HCT116 (cell line): ENCODE measurements at regions not wholly inside any gene's neighbourhood (a gene's known extent, or its start where the extent isn't known, plus 50 kb on each side); places are given as distances from the start of the nearest gene placed in this dataset.

Experiments used
- ATAC-seq: fragments of 200-7000 bp; cut with Tn5 transposase; 2 replicates; pipeline ENCODE4 v1.9.1; 2020; ENCODE audit warnings: mild to moderate bottlenecking, moderate library complexity
- BruUV-seq: library from RNA; stranded (reverse); fragments of 400-500 nt; replicated peaks from 2 replicates; lab custom pipeline; 2021; lab: Mats Ljungman, UMichigan
- CTCF ChIA-PET: fragments of 300-600 bp; sonication (Branson Sonifier 250); formaldehyde crosslinking; loops from one replicate; lab custom pipeline; 2021; ENCODE audit warnings: antibody characterized with exemption; lab: Charles Lee
- POLR2A ChIA-PET: fragments of 300-600, 350-600 bp; sonication (Branson Sonifier 250); formaldehyde crosslinking; loops from one replicate; lab custom pipeline; 2021; ENCODE audit warnings: antibody characterized with exemption; lab: Charles Lee
- RAD21 ChIA-PET, 2 experiments: fragments of 300-600 bp; sonication (Branson Sonifier 250); formaldehyde crosslinking; loops; one replicate each; lab custom pipeline; 2023; ENCODE audit warnings: low total read pairs in 2 of 2; ENCODE audit not compliant: uncharacterized antibody in 2 of 2, unreplicated experiment in 2 of 2, low non-redundant PET in 1 of 2; lab: Charles Lee
- DNase-seq: peaks from one replicate; pipeline ENCODE4 v3.0.0-alpha.2; 2010; ENCODE audit warnings: low read depth, low spot score
- H2AFZ ChIP-seq: fragments of 200-600 bp; shearing (Covaris generic), sonication (generic); 2 replicates; pipeline ENCODE4 v1.6.1; 2017; ENCODE audit warnings: low read depth, mixed run types, mixed read lengths, antibody characterized with exemption, low read length; ENCODE audit not compliant: poor library complexity, severe bottlenecking
- H3K27ac ChIP-seq: 2 replicates; pipeline ENCODE4 v1.5.1; 2012; ENCODE audit warnings: low read depth, low read length
- H3K27me3 ChIP-seq: fragments of 200-600 bp; sonication (generic); 2 replicates; pipeline ENCODE4 v1.6.1; 2016; ENCODE audit warnings: mixed run types, low read length, mixed read lengths; ENCODE audit not compliant: insufficient read depth
- H3K36me3 ChIP-seq, 2 experiments: fragments of 200-500 bp in 1 of 2; fragments of 200-600 bp in 1 of 2; sonication (Bioruptor generic) in 1 of 2; sonication (generic) in 1 of 2; 2 replicates each; pipeline versions ENCODE4 v1.5.1 to v1.6.1; 2014 to 2016; ENCODE audit warnings: low read length in 2 of 2, inconsistent platforms in 1 of 2, mixed read lengths in 1 of 2, mixed run types in 1 of 2; ENCODE audit not compliant: insufficient read depth in 2 of 2, control insufficient read depth in 1 of 2
- H3K4me1 ChIP-seq, 2 experiments: fragments of 200-600 bp in 1 of 2; sonication (generic) in 1 of 2; 2 replicates each; pipeline versions ENCODE4 v1.5.1 to v1.6.1; 2012 to 2017; ENCODE audit warnings: low read length in 2 of 2, inconsistent platforms in 1 of 2, mild to moderate bottlenecking in 1 of 2, mixed read lengths in 1 of 2, mixed run types in 1 of 2, moderate library complexity in 1 of 2; ENCODE audit not compliant: insufficient read depth in 2 of 2, control insufficient read depth in 1 of 2
- H3K4me2 ChIP-seq: fragments of 200-600 bp; sonication (generic); 2 replicates; pipeline ENCODE4 v1.6.1; 2017; ENCODE audit warnings: mixed run types, low read length, mixed read lengths
- H3K4me3 ChIP-seq, 2 experiments: fragments of 200-600 bp in 1 of 2; sonication (generic) in 1 of 2; replicated peaks in 1 of 2; 2 replicates each; pipeline ENCODE4 v1.5.1; 2011 to 2016; ENCODE audit warnings: low read length in 2 of 2, control low read depth in 1 of 2, low read depth in 1 of 2, mild to moderate bottlenecking in 1 of 2, mixed read lengths in 1 of 2, mixed run types in 1 of 2
- H3K79me2 ChIP-seq: fragments of 200-600 bp; sonication (generic); 2 replicates; pipeline ENCODE4 v1.6.1; 2017; ENCODE audit warnings: mild to moderate bottlenecking, mixed run types, low read length, moderate library complexity, mixed read lengths; ENCODE audit not compliant: insufficient read depth
- H3K9ac ChIP-seq: fragments of 200-600 bp; sonication (generic); 2 replicates; pipeline ENCODE4 v1.6.1; 2016; ENCODE audit warnings: low read length, mixed read lengths
- H3K9me2 ChIP-seq: fragments of 200-600 bp; sonication (generic), shearing (Covaris generic); 2 replicates; pipeline ENCODE4 v1.6.1; 2017; ENCODE audit warnings: mixed run types, mild to moderate bottlenecking, moderate library complexity; ENCODE audit not compliant: insufficient read depth
- H3K9me3 ChIP-seq, 2 experiments: fragments of 200-500 bp in 1 of 2; fragments of 200-600 bp in 1 of 2; sonication (Bioruptor generic) in 1 of 2; sonication (generic) in 1 of 2; 2 replicates each; pipeline ENCODE4 v1.6.1; 2014 to 2017; ENCODE audit warnings: low read length in 2 of 2, mixed read lengths in 2 of 2, inconsistent platforms in 1 of 2, low read depth in 1 of 2, mild to moderate bottlenecking in 1 of 2, mixed run types in 1 of 2, moderate library complexity in 1 of 2; ENCODE audit not compliant: control insufficient read depth in 1 of 2, insufficient read depth in 1 of 2
- H4K20me1 ChIP-seq: fragments of 200-600 bp; sonication (generic), shearing (Covaris generic); 2 replicates; pipeline ENCODE4 v1.6.1; 2017; ENCODE audit warnings: mixed run types, mild to moderate bottlenecking, moderate library complexity; ENCODE audit not compliant: insufficient read depth
- ATF3 ChIP-seq: IDR thresholded peaks from 2 replicates; pipeline ENCODE4 v1.6.1; 2012
- CBX3 ChIP-seq: IDR thresholded peaks from 2 replicates; pipeline ENCODE4 v1.6.1; 2012; ENCODE audit warnings: low read depth
- CEBPB ChIP-seq: IDR thresholded peaks from 2 replicates; pipeline ENCODE4 v1.6.1; 2012; ENCODE audit warnings: low read depth
- EGR1 ChIP-seq: IDR thresholded peaks from 2 replicates; pipeline ENCODE4 v1.6.1; 2012; ENCODE audit warnings: low read depth
- ELF1 ChIP-seq: IDR thresholded peaks from 2 replicates; pipeline ENCODE4 v1.6.1; 2012; ENCODE audit warnings: low read depth, borderline replicate concordance
- EZH2 ChIP-seq: fragments of 200-600 bp; sonication (generic); IDR thresholded peaks from 2 replicates; pipeline ENCODE4 v1.6.1; 2017; ENCODE audit warnings: antibody characterized with exemption, mixed run types
- EZH2phosphoT487 ChIP-seq: fragments of 200-600 bp; IDR thresholded peaks from 2 replicates; pipeline ENCODE4 v1.6.1; 2018; ENCODE audit warnings: antibody characterized with exemption, borderline replicate concordance
- JUND ChIP-seq: IDR thresholded peaks from 2 replicates; pipeline ENCODE4 v1.6.1; 2012
- SIN3A ChIP-seq: IDR thresholded peaks from 2 replicates; pipeline ENCODE4 v1.6.1; 2012; ENCODE audit warnings: low read depth
- SP1 ChIP-seq: IDR thresholded peaks from 2 replicates; pipeline ENCODE4 v1.6.1; 2012; ENCODE audit warnings: low read depth
- SRF ChIP-seq: IDR thresholded peaks from 2 replicates; pipeline ENCODE4 v1.6.1; 2012; ENCODE audit warnings: low read depth
- TCF7L2 ChIP-seq: IDR thresholded peaks from 2 replicates; pipeline ENCODE4 v1.7.0; 2011; ENCODE audit warnings: borderline replicate concordance, inconsistent platforms; ENCODE audit not compliant: insufficient read depth, insufficient read length; ENCODE audit errors: extremely low read depth
- ZNF274 ChIP-seq: fragments of 200-500 bp; sonication (Bioruptor generic); IDR thresholded peaks from 2 replicates; pipeline ENCODE4 v1.6.1; 2014; ENCODE audit warnings: mild to moderate bottlenecking, low read depth, low read length, inconsistent platforms
- intact Hi-C: fragments of 100-400 bp; cut with micrococcal nuclease; formaldehyde crosslinking; loops from 2 replicates; pipeline ENCODE4 v1.10.0; 2022
- TF ChIP-seq, protein P1 (sequence below): IDR thresholded peaks from 2 replicates; pipeline ENCODE4 v1.6.1; 2012

DNA sequence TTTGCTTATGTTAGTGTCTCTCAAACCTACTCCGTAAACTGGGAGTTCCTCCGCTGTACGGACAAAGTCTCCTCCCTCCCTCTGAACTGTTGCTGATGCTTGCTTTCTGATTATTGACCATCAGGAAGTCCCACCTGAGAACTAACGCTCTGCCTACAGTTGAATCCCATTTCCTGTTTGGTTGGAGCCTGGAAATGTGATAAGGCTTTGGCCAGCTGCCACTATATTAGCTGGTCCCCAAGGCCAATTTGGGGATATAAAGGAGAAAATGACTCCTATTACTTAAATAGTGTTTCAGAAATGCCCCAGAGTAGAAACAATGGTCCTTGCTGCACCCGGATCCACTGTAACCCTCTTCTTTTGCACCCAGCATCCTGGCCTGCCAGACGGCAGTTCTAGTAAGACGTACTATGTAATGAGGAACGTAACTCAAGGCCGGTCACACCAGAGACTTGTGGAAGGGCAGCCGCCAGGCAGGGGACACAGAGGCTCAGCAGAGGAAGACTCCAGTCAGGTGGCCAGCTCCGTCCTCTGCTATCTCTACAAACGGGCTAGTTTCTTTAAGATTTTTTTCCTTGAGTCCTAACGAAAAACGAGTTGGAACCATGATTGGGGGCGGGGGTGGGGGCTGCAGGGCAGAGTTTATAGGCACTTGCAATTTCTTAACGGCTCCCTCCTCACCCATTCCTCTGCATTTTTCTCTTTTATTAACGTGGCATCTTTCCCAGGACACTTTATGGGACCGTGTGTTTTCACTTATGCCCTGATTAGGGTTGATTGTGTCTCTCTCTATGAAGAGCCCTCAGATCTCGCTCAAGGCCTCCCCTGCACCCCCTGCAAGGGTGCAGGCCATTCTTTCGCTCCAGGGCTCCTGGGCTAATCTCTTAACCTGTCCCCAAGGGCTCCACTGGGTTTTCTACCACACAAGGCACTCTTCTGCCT, 72.8 kb upstream of the CDON start:
- Histone ChIP-seq H3K79me2 (no peaks in the 10 kb centered on the region), H4K20me1 (no peaks in the 10 kb centered on the region), H2AFZ (no peak overlapping the region), H3K4me3 (no peak overlapping the region), H3K9ac (no peak overlapping the region), H3K9me2 (no peaks in the 10 kb centered on the region), H3K4me1 (peaks cover 11 to 14% of the 10 kb centered on the region in 2 experiments; a peak in 3 of 4 replicates), H3K9me3 (no peaks in the 10 kb centered on the region), H3K27ac (no peak overlapping the region), H3K4me2 (no peak overlapping the region), H3K36me3 (no peaks in the 10 kb centered on the region), H3K27me3 (peaks cover 8% of the 10 kb centered on the region; the same call in 1 of the 2 replicates)
- POLR2A ChIA-PET, result no interaction called here
- no TSS peak for BruUV-seq
- no peak for DNase-seq
- CTCF ChIA-PET, result interaction anchor here (0.6 kb wide), 1 partner anchor 705 kb away, joined by 6 read pairs; no protein-coding TSS in a partner anchor
- RAD21 ChIA-PET, result no interaction called here
- intact Hi-C loops, result no loop called here
- TF ChIP-seq ELF1, result no peak
- no peak for TF ChIP-seq SRF
- no peak for TF ChIP-seq TCF7L2
- TF ChIP-seq CBX3, result no peak
- no peak for TF ChIP-seq ATF3
- no peak for TF ChIP-seq EZH2phosphoT487
- no peak for TF ChIP-seq SIN3A
- no peak for TF ChIP-seq CEBPB
- no peak for TF ChIP-seq SP1
- TF ChIP-seq EZH2, result no peak
- TF ChIP-seq, protein P1, sequence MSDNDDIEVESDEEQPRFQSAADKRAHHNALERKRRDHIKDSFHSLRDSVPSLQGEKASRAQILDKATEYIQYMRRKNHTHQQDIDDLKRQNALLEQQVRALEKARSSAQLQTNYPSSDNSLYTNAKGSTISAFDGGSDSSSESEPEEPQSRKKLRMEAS, result no peak
- no peak for TF ChIP-seq JUND
- no peak for TF ChIP-seq EGR1
- TF ChIP-seq ZNF274, result no peak
- ATAC-seq, result no peak
